ENCODE measurements at regions not wholly inside any gene's neighbourhood (a gene's known extent, or its start where the extent isn't known, plus 50 kb on each side); places are given as distances from the start of the nearest gene placed in this dataset.

DNA sequence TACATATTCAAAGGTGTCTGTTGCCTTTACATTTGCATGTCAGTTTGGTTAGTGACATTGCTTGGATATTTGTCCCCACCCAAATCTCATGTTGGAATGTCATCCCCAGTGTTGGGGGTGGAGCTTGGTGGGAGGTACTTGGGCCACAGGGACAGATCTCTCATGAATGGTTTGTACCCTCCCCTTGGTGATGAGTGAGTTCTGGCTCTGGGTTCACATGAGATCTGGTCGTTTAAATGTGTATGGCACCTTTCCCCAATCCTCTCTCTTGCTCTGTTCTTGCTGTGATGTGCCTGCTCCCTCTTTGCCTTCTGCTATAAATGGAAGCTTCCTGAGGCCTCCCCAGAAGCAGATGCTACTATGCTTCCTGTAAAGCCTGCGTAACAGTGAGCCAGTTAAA is 207.9 kb upstream of the DIO3 start:
- no peak for DNase-seq (ENCODE audit: low read depth)
- no peak for TF ChIP-seq CTCF (IDR thresholded peaks at IDR 0.05; ENCODE audit: insufficient read depth, low read depth, low read length, missing control alignments)

DNA sequence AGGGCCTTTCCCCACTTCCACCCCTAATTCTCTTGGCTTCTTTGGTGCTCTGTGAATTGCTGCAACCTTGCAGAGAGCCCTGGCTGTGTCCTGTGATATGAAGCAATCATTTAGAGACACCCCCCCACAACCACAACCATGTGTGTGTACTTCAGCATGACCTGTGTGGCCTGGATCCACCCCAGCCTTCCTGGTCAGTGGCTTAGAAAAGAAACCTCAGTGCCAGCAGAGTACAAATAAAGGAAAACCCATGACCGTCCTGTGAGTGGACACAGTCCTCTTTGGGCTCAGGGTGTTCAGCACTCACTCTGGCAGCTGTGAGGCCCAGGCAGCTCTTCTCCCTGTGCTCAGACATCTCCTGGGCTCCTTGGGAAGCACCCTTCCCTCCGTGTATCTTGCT is 206.6 kb upstream of the DIO3 start:
- TF ChIP-seq CTCF (IDR thresholded peaks at IDR 0.05; ENCODE audit: insufficient read depth, low read depth, low read length, missing control alignments), result no peak
- no peak overlapping the region for H3K4me3 ChIP-seq (ENCODE audit: low read length)
- no peak for DNase-seq (ENCODE audit: low read depth)

More for the DNA sequence above, 207.9 kb upstream of the DIO3 start:
- no peak overlapping the region for H3K4me3 ChIP-seq (ENCODE audit: low read length)

- H3K4me3 ChIP-seq (ENCODE audit: low read length), result no peak overlapping the region
- no peak for DNase-seq (ENCODE audit: low read depth)
- no peak for TF ChIP-seq CTCF (IDR thresholded peaks at IDR 0.05; ENCODE audit: insufficient read depth, low read depth, low read length, missing control alignments)
Measured at GRCh38 chr14:101355284-101355683, 206.0 kb upstream of the DIO3 start.

DNA sequence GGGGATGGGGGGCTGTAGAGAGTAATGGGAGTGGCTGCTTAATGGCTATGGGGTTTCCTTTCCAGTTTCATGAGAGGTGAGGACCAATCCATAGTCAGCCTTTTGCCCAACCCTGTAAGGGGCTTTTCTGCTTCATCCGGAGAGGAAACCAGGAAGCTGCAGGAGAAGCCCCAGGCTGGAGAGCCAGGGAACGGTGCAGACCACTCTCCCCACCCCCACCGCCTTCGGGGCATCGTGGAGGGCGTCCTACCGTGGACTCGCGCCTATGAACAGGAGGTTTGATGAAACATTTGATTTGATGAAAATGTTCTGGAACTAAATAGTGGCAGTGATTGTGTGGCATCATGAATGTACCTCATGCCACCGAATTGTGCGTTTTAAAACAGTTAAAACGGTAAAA is 204.3 kb upstream of the DIO3 start:
- no peak for TF ChIP-seq CTCF (IDR thresholded peaks at IDR 0.05; ENCODE audit: insufficient read depth, low read depth, low read length, missing control alignments)
- H3K4me3 ChIP-seq (ENCODE audit: low read length), result no peak overlapping the region
- DNase-seq (ENCODE audit: low read depth), result no peak

- no peak overlapping the region for H3K4me3 ChIP-seq (ENCODE audit: low read length)
- no peak for TF ChIP-seq CTCF (IDR thresholded peaks at IDR 0.05; ENCODE audit: insufficient read depth, low read depth, low read length, missing control alignments)
- DNase-seq (ENCODE audit: low read depth), result no peak
Measured at GRCh38 chr14:101357559-101358319, 203.6 kb upstream of the DIO3 start.

- no peak overlapping the region for H3K4me3 ChIP-seq (ENCODE audit: low read length)
- DNase-seq (ENCODE audit: low read depth), result no peak
- no peak for TF ChIP-seq CTCF (IDR thresholded peaks at IDR 0.05; ENCODE audit: insufficient read depth, low read depth, low read length, missing control alignments)
Measured at GRCh38 chr14:101358320-101359125, 202.8 kb upstream of the DIO3 start.

All from epithelial cell of esophagus (primary cell).